ENCODE measurements at regions not wholly inside any gene's neighbourhood (a gene's known extent, or its start where the extent isn't known, plus 50 kb on each side); places are given as distances from the start of the nearest gene placed in this dataset.

GRCh38 chr3:147775411-147775810, 366.2 kb downstream of the ZIC1 start:
- no peaks in the 10 kb centered on the region for H3K36me3 ChIP-seq
- 57% methylated on average over 2 of the region's 2 CpGs for WGBS (ENCODE audit: insufficient coverage, low coverage, low lambda C conversion rate, missing lambda C conversion rate)
- H3K4me1 ChIP-seq = no peaks in the 10 kb centered on the region
- ATAC-seq (no peak), DNase-seq (no peak)
- TF ChIP-seq POLR2A (IDR thresholded peaks at IDR 0.05) = no peak
- TF ChIP-seq CTCF (IDR thresholded peaks at IDR 0.05) = no peak
- no peak overlapping the region for H3K4me3 ChIP-seq
- H3K9me3 ChIP-seq = no peaks in the 10 kb centered on the region
- H3K27me3 ChIP-seq = no peaks in the 10 kb centered on the region
- intact Hi-C loops (cut with DNase I) = no loop called here
- H3K27ac ChIP-seq = no peak overlapping the region

- no peaks in the 10 kb centered on the region for H3K9me3 ChIP-seq
- no peaks in the 10 kb centered on the region for H3K4me1 ChIP-seq
- ATAC-seq (no peak), DNase-seq (no peak)
- WGBS (ENCODE audit: insufficient coverage, low coverage, low lambda C conversion rate, missing lambda C conversion rate) = 53% methylated on average over 4 of the region's 4 CpGs
- no peak for TF ChIP-seq CTCF (IDR thresholded peaks at IDR 0.05)
- TF ChIP-seq POLR2A (IDR thresholded peaks at IDR 0.05) = no peak
- H3K27me3 ChIP-seq = no peaks in the 10 kb centered on the region
- H3K27ac ChIP-seq = no peak overlapping the region
- H3K4me3 ChIP-seq = no peak overlapping the region
- intact Hi-C loops (cut with DNase I) = no loop called here
- H3K36me3 ChIP-seq = no peaks in the 10 kb centered on the region
These were observed 366.8 kb downstream of the ZIC1 start for GRCh38 chr3:147775816-147776530.

- Histone ChIP-seq H3K4me1 (no peaks in the 10 kb centered on the region), H3K4me3 (no peak overlapping the region), H3K36me3 (no peaks in the 10 kb centered on the region), H3K27me3 (no peaks in the 10 kb centered on the region), H3K9me3 (no peaks in the 10 kb centered on the region), H3K27ac (no peak overlapping the region)
- 49% methylated on average over 2 of the region's 2 CpGs for WGBS (ENCODE audit: insufficient coverage, low coverage, low lambda C conversion rate, missing lambda C conversion rate)
- DNase-seq (no peak), ATAC-seq (no peak)
- TF ChIP-seq CTCF (IDR thresholded peaks at IDR 0.05) = no peak
- no peak for TF ChIP-seq POLR2A (IDR thresholded peaks at IDR 0.05)
- intact Hi-C loops (cut with DNase I) = no loop called here
These were observed 384.7 kb downstream of the ZIC1 start for GRCh38 chr3:147793841-147794240.

GRCh38 chr3:147794596-147794995, 385.4 kb downstream of the ZIC1 start:
- ATAC-seq = no peak
- DNase-seq = no peak
- TF ChIP-seq POLR2A (IDR thresholded peaks at IDR 0.05) (no peak), CTCF (IDR thresholded peaks at IDR 0.05) (no peak)

More at GRCh38 chr3:147794596-147794995, 385.4 kb downstream of the ZIC1 start:
- Histone ChIP-seq H3K4me3 (no peak overlapping the region), H3K27me3 (no peaks in the 10 kb centered on the region), H3K9me3 (no peaks in the 10 kb centered on the region), H3K4me1 (no peaks in the 10 kb centered on the region), H3K27ac (no peak overlapping the region), H3K36me3 (no peaks in the 10 kb centered on the region)
- WGBS (ENCODE audit: insufficient coverage, low coverage, low lambda C conversion rate, missing lambda C conversion rate) = 57% methylated on average over 3 of the region's 3 CpGs
- intact Hi-C loops (cut with DNase I) = no loop called here
